ENCODE measurements at regions not wholly inside any gene's neighbourhood (a gene's known extent, or its start where the extent isn't known, plus 50 kb on each side); places are given as distances from the start of the nearest gene placed in this dataset.

DNA sequence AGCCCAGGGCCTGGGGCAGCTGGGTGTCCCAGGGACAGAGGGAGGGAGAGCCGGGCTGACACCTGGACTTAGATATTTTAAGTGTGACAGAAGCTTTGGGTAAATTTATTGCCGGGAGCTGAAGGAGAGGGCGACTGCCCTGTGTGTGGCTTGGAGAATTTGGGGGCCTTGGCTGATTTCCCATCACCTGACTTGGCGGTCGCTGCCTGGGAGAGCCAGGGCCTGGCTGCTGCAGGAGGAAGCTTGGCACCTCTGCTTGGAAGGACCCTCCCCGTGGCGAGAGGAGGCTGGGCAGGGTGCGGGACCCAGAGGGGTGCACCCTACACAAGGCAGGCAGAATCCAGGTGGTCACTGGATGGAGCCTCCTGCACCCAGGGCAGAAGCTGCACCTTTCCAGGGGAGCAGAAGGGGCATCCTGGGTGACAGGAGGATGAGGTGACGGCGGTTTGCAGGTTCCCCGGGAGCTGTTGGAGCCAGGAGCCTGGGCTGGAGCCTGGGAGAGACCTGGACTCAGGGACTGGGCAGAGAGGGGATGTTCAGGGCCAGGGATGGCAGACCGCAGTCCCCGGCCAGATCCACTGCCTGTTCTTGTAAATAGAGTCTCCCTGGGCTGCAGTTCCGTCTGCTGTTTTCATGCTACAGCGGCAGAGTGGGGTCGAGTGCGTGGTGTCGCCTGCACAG, 72.0 kb downstream of the RGS12 start:
- TF ChIP-seq GABPA (IDR thresholded peaks at IDR 0.05 in 1 of 2, conservative IDR thresholded peaks at IDR 0.05 in 1 of 2), result no peak
- no peak for TF ChIP-seq JUND (IDR thresholded peaks at IDR 0.05)
- TF ChIP-seq ATF3 (IDR thresholded peaks at IDR 0.05), result no peak

DNA sequence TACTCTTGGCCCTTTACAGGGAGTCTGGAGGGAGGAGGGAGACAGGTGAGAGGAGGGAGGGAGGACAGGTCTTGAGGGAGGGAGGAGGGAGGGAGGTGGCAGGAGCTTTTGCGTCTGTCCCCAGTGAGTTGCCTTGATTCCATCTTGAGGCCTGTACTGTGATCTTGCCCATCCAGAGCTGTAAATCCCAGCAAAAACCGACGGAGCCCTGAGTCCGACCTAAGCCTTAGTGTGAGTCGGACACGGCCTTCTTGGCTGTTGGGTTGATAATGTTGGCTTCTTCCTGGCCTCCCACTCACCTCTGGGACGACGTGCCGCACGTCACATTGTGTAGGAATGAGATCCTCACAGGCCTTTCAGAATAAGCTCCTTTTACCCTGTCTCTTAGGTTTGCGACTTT, 72.5 kb downstream of the RGS12 start:
- no peak for DNase-seq (ENCODE audit: low spot score)
- Histone ChIP-seq H3K4me3 (ENCODE audit: low read depth in 1 of 3, low read length in 3 of 3) (no peak overlapping the region), H3K9me3 (ENCODE audit: control insufficient read depth in 4 of 4, low read length in 3 of 4) (no peaks in the 10 kb centered on the region), H3K27me3 (ENCODE audit: control insufficient read depth in 4 of 4, insufficient read depth in 4 of 4, low read length in 3 of 4) (no peaks in the 10 kb centered on the region), H3K36me3 (ENCODE audit: control insufficient read depth in 4 of 4, insufficient read depth in 3 of 4, low read depth in 1 of 4, low read length in 3 of 4) (no peaks in the 10 kb centered on the region), H3K27ac (ENCODE audit: low read depth in 1 of 2, low read length in 2 of 2) (no peak overlapping the region), H3K4me1 (ENCODE audit: control insufficient read depth in 4 of 4, insufficient read depth in 4 of 4, low read length in 3 of 4) (peaks cover 17 to 47% (median 35%) of the 10 kb centered on the region in 4 donors), H3K9ac (ENCODE audit: low read depth in 1 of 2, low read length in 2 of 2) (no peak overlapping the region)
- TF ChIP-seq TAF1 (conservative IDR thresholded peaks at IDR 0.05), result no peak
- no peak for TF ChIP-seq RXRA (IDR thresholded peaks at IDR 0.05)
- TF ChIP-seq EGR1 (IDR thresholded peaks at IDR 0.05; ENCODE audit: low read depth in 2 of 2), result no peak
- TF ChIP-seq NR2F2 (IDR thresholded peaks at IDR 0.05), result no peak
- no peak for TF ChIP-seq ATF3 (IDR thresholded peaks at IDR 0.05)
- TF ChIP-seq, protein P1, sequence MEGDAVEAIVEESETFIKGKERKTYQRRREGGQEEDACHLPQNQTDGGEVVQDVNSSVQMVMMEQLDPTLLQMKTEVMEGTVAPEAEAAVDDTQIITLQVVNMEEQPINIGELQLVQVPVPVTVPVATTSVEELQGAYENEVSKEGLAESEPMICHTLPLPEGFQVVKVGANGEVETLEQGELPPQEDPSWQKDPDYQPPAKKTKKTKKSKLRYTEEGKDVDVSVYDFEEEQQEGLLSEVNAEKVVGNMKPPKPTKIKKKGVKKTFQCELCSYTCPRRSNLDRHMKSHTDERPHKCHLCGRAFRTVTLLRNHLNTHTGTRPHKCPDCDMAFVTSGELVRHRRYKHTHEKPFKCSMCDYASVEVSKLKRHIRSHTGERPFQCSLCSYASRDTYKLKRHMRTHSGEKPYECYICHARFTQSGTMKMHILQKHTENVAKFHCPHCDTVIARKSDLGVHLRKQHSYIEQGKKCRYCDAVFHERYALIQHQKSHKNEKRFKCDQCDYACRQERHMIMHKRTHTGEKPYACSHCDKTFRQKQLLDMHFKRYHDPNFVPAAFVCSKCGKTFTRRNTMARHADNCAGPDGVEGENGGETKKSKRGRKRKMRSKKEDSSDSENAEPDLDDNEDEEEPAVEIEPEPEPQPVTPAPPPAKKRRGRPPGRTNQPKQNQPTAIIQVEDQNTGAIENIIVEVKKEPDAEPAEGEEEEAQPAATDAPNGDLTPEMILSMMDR (IDR thresholded peaks at IDR 0.05; ENCODE audit: low read depth, low read length, missing input control), result no peak
- no peak for TF ChIP-seq JUND (IDR thresholded peaks at IDR 0.05)
- no peak for TF ChIP-seq SP1 (IDR thresholded peaks at IDR 0.05)
- no peak for TF ChIP-seq HNF4A (conservative IDR thresholded peaks at IDR 0.05)
- TF ChIP-seq ZBTB33 (IDR thresholded peaks at IDR 0.05), result no peak
- TF ChIP-seq YY1 (IDR thresholded peaks at IDR 0.05), result no peak
- no peak for TF ChIP-seq RAD21 (IDR thresholded peaks at IDR 0.05)
- 93% methylated on average over 11 of the region's 11 CpGs for WGBS

More for the DNA sequence above, 72.0 kb downstream of the RGS12 start:
- Histone ChIP-seq H3K9ac (ENCODE audit: low read depth in 1 of 2, low read length in 2 of 2) (no peak overlapping the region), H3K27ac (ENCODE audit: low read depth in 1 of 2, low read length in 2 of 2) (no peak overlapping the region), H3K27me3 (ENCODE audit: control insufficient read depth in 4 of 4, insufficient read depth in 4 of 4, low read length in 3 of 4) (no peaks in the 10 kb centered on the region), H3K9me3 (ENCODE audit: control insufficient read depth in 4 of 4, low read length in 3 of 4) (no peaks in the 10 kb centered on the region), H3K36me3 (ENCODE audit: control insufficient read depth in 4 of 4, insufficient read depth in 3 of 4, low read depth in 1 of 4, low read length in 3 of 4) (no peaks in the 10 kb centered on the region), H3K4me3 (ENCODE audit: low read depth in 1 of 3, low read length in 3 of 3) (no peak overlapping the region), H3K4me1 (ENCODE audit: control insufficient read depth in 4 of 4, insufficient read depth in 4 of 4, low read length in 3 of 4) (peaks cover 17 to 42% (median 30%) of the 10 kb centered on the region in 4 donors)
- peak; percentile 30 for DNase-seq (ENCODE audit: low spot score)
- WGBS, result 90% methylated on average over 18 of the region's 18 CpGs

All from liver (tissue), 8 donors.